ENCODE measurements at regions not wholly inside any gene's neighbourhood (a gene's known extent, or its start where the extent isn't known, plus 50 kb on each side); places are given as distances from the start of the nearest gene placed in this dataset.
"Not testable (repeated sequence)": the region's sequence is repeated elsewhere in the genome, so short reads cannot be mapped to it uniquely, and the experiment has no call there.

DNA sequence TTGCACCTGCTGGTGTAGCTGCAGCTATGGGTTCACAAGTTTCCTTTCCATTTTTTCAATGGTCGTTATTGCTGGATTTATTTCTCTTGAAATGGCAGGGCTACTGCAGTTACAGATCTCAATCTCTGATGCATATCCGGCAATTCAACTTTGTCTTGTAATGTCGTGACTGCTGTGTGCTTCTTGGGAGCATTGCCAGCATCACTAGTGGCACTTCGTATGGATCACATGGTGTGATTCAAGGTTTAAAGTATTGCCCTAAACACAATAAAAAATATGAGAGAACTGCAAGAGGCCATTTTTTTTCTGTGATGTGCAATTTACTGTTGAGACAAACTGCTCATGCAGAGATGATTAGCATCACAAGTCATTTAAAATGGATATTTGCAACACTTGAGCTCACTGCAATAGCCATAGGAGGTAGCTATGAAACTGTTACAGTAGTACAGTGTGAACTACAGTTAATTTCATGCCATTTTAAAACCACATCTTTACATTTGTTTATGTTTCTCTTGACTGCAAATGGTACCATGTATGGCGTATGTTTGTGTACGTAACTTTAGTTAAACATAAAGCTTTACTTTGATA is 217.4 kb upstream of the PDE3A start:
- Histone ChIP-seq H3K4me1 (ENCODE audit: control insufficient read depth in 3 of 3, insufficient read depth in 3 of 3, low read length in 3 of 3) (no peaks in the 10 kb centered on the region), H3K9me3 (ENCODE audit: control insufficient read depth in 3 of 3, low read length in 3 of 3) (no peaks in the 10 kb centered on the region), H3K4me3 (ENCODE audit: low read length in 3 of 3) (no peak overlapping the region), H3K36me3 (ENCODE audit: control insufficient read depth in 3 of 3, insufficient read depth in 3 of 3, low read length in 3 of 3) (no peaks in the 10 kb centered on the region), H3K27ac (ENCODE audit: low read depth, low read length) (no peak overlapping the region), H3K27me3 (ENCODE audit: control insufficient read depth in 3 of 3, insufficient read depth in 3 of 3, low read length in 3 of 3) (no peaks in the 10 kb centered on the region), H3K9ac (ENCODE audit: low read depth in 1 of 3, low read length in 3 of 3) (no peak overlapping the region)

GRCh38 chr12:20154052-20154451 is 214.3 kb upstream of the PDE3A start:
- Histone ChIP-seq H3K9me3 (ENCODE audit: control insufficient read depth in 3 of 3, low read length in 3 of 3) (no peaks in the 10 kb centered on the region), H3K4me1 (ENCODE audit: control insufficient read depth in 3 of 3, insufficient read depth in 3 of 3, low read length in 3 of 3) (no peaks in the 10 kb centered on the region), H3K36me3 (ENCODE audit: control insufficient read depth in 3 of 3, insufficient read depth in 3 of 3, low read length in 3 of 3) (no peaks in the 10 kb centered on the region), H3K4me3 (ENCODE audit: low read length in 3 of 3) (no peak overlapping the region), H3K9ac (ENCODE audit: low read depth in 1 of 3, low read length in 3 of 3) (no peak overlapping the region), H3K27ac (ENCODE audit: low read depth, low read length) (no peak overlapping the region), H3K27me3 (ENCODE audit: control insufficient read depth in 3 of 3, insufficient read depth in 3 of 3, low read length in 3 of 3) (no peaks in the 10 kb centered on the region)

DNA sequence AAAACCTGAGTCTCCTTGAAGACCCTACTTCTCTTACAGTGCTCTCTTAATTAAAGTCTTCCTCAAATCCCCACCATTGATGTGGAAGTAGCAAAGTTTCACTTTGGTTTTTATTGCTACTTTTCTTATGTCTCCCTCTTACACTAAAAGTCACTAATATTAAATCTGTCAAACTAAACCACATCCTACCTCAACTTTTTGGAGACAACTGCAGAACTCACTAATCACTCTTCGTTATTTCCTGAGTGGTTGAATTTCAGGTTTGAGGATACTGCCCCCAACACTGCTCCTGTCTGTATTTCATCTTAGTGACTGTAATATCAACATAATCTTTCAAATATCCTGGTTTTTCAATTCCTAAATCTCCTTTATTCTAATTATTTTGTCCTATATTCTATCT is 213.0 kb upstream of the PDE3A start:
- no peaks in the 10 kb centered on the region for H3K4me1 ChIP-seq (ENCODE audit: control insufficient read depth in 3 of 3, insufficient read depth in 3 of 3, low read length in 3 of 3)
- H3K9me3 ChIP-seq (ENCODE audit: control insufficient read depth in 3 of 3, low read length in 3 of 3), result no peaks in the 10 kb centered on the region
- H3K27me3 ChIP-seq (ENCODE audit: control insufficient read depth in 3 of 3, insufficient read depth in 3 of 3, low read length in 3 of 3), result no peaks in the 10 kb centered on the region
- H3K4me3 ChIP-seq (ENCODE audit: low read length in 3 of 3), result no peak overlapping the region
- no peak overlapping the region for H3K9ac ChIP-seq (ENCODE audit: low read depth in 1 of 3, low read length in 3 of 3)
- no peaks in the 10 kb centered on the region for H3K36me3 ChIP-seq (ENCODE audit: control insufficient read depth in 3 of 3, insufficient read depth in 3 of 3, low read length in 3 of 3)
- no peak overlapping the region for H3K27ac ChIP-seq (ENCODE audit: low read depth, low read length)

DNA sequence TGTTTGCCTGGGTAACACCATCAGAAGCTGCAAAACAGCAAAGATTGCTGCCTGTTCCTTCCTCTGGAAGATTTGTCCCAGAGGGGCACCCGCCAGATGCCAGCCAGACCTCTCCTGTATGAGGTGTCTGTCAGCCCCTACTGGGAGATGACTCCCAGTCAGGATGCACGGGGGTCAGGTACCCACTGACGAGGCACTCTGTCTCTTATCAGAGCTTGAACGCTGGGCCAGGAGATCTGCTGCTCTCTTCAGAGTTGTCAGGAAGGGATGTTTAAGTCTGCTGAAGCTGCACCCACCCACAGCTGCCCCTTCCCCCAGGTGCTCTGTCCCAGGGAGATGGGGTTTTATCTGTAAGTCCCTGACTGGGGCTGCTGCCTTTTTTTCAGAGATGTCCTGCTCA is 207.4 kb upstream of the PDE3A start:
- H3K9ac ChIP-seq (ENCODE audit: low read depth in 1 of 3, low read length in 3 of 3); H3K4me1 ChIP-seq (ENCODE audit: control insufficient read depth in 3 of 3, insufficient read depth in 3 of 3, low read length in 3 of 3); H3K36me3 ChIP-seq (ENCODE audit: control insufficient read depth in 3 of 3, insufficient read depth in 3 of 3, low read length in 3 of 3); H3K27ac ChIP-seq (ENCODE audit: low read depth, low read length); H3K9me3 ChIP-seq (ENCODE audit: control insufficient read depth in 3 of 3, low read length in 3 of 3); H3K4me3 ChIP-seq (ENCODE audit: low read length in 3 of 3); H3K27me3 ChIP-seq (ENCODE audit: control insufficient read depth in 3 of 3, insufficient read depth in 3 of 3, low read length in 3 of 3): not testable (repeated sequence)

DNA sequence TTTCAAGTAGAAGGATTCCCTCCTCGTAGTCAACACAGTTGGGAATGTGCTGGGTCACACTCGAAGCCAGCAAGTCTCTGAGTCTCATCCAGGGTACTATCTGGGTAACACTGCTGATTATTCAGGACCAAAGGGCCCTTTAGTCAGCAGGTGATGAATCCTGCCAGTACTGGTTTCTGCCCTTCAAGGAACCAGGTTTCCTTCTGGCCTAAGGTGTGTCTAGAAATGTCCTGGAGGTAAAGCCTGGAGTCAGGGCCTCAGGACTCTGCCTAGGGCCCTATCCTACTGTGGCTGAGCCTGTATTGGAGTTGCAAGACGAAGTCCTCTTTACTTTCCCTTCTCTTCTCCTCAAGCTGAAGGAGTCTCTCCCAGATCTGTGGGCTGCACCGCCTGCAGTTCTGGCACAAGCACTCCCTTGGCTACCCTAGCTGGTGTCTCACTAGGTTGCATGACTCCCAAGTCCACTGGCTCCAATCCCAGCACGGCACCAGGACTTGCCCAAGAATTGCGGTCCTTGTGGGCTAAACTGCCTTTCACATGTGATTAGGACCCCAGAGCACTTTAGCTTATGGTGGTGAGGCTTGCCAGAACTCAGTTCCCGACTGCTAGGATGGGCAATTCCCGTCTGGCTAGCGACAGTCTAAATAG is 193.7 kb upstream of the PDE3A start:
- Histone ChIP-seq H3K27ac (ENCODE audit: low read depth, low read length) (no peak overlapping the region), H3K9ac (ENCODE audit: low read depth in 1 of 3, low read length in 3 of 3) (no peak overlapping the region), H3K4me3 (ENCODE audit: low read length in 3 of 3) (no peak overlapping the region), H3K4me1 (ENCODE audit: control insufficient read depth in 3 of 3, insufficient read depth in 3 of 3, low read length in 3 of 3) (no peaks in the 10 kb centered on the region), H3K27me3 (ENCODE audit: control insufficient read depth in 3 of 3, insufficient read depth in 3 of 3, low read length in 3 of 3) (no peaks in the 10 kb centered on the region), H3K36me3 (ENCODE audit: control insufficient read depth in 3 of 3, insufficient read depth in 3 of 3, low read length in 3 of 3) (no peaks in the 10 kb centered on the region), H3K9me3 (ENCODE audit: control insufficient read depth in 3 of 3, low read length in 3 of 3) (no peaks in the 10 kb centered on the region)

DNA sequence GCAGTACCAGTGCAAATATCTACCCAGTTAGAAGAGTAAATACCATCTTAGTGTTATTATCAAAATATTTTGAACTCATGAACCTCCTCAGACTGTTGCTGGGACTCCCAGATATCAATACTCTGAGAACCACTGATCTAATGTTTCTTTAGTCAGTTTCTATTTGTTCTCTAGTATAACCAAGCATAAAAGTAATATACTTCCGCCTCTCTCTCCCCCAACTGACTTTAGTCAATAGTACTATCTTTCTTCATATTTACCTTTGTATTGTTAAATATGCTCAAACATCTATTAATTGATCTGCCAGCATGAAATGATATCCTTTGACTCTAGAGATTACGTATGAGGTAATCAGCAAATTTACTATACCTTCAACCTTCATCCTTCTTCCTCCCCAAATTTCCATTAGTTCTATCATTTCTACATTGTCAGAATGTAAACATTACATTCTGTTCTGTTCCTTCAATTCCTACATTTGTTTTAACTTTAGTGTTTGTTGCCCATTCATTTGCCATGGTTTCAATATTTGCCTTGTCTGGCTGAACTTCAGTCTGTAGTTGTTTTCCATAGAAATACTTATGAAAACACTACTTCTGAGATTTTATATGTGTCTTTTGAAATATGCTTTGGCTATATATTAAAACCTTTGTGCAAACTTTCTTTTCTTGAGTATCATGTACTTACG is 192.5 kb upstream of the PDE3A start:
- H3K9me3 ChIP-seq (ENCODE audit: control insufficient read depth in 3 of 3, low read length in 3 of 3), result no peaks in the 10 kb centered on the region
- no peaks in the 10 kb centered on the region for H3K4me1 ChIP-seq (ENCODE audit: control insufficient read depth in 3 of 3, insufficient read depth in 3 of 3, low read length in 3 of 3)
- no peak overlapping the region for H3K4me3 ChIP-seq (ENCODE audit: low read length in 3 of 3)
- H3K27ac ChIP-seq (ENCODE audit: low read depth, low read length), result no peak overlapping the region
- H3K27me3 ChIP-seq (ENCODE audit: control insufficient read depth in 3 of 3, insufficient read depth in 3 of 3, low read length in 3 of 3), result no peaks in the 10 kb centered on the region
- no peaks in the 10 kb centered on the region for H3K36me3 ChIP-seq (ENCODE audit: control insufficient read depth in 3 of 3, insufficient read depth in 3 of 3, low read length in 3 of 3)
- no peak overlapping the region for H3K9ac ChIP-seq (ENCODE audit: low read depth in 1 of 3, low read length in 3 of 3)

DNA sequence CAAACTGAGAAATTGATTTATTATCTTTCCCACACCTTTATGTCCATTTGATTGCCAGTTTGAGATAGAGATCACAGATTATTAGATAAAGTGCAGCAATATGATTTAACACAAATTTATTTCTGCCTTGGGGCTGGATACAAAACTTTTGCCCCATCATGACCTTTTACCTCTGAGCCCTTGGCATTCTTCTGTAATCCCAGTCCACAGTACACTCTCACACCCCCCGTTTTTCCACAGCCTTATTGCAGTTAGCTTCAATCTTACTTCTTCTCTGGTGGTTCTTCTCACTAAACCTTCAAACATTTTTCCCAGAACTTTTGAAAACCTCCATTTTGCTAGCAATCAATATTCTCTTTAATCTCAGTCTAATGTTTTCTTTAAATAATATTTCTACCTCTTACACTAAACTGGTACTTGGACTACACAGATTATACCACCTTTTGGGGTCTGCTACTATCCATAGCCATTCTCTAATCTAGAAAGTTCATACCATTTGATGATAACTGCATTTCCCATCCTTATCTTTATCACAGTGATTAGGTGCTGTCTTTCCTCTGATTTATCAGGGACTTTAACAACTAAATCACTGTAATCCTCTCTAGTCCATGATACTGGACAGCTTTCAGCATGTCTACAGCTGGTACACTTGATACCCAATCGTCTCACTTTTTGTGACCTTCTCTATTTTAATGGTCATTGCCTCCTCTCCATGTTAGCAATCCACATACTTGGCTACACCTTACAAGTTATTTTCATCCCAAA is 186.7 kb upstream of the PDE3A start:
- Histone ChIP-seq H3K9ac (ENCODE audit: low read depth in 1 of 3, low read length in 3 of 3) (no peak overlapping the region), H3K9me3 (ENCODE audit: control insufficient read depth in 3 of 3, low read length in 3 of 3) (no peaks in the 10 kb centered on the region), H3K4me3 (ENCODE audit: low read length in 3 of 3) (no peak overlapping the region), H3K27ac (ENCODE audit: low read depth, low read length) (no peak overlapping the region), H3K36me3 (ENCODE audit: control insufficient read depth in 3 of 3, insufficient read depth in 3 of 3, low read length in 3 of 3) (no peaks in the 10 kb centered on the region), H3K4me1 (ENCODE audit: control insufficient read depth in 3 of 3, insufficient read depth in 3 of 3, low read length in 3 of 3) (no peaks in the 10 kb centered on the region), H3K27me3 (ENCODE audit: control insufficient read depth in 3 of 3, insufficient read depth in 3 of 3, low read length in 3 of 3) (no peaks in the 10 kb centered on the region)

GRCh38 chr12:20183563-20183962 is 184.8 kb upstream of the PDE3A start:
- Histone ChIP-seq H3K36me3 (ENCODE audit: control insufficient read depth in 3 of 3, insufficient read depth in 3 of 3, low read length in 3 of 3) (no peaks in the 10 kb centered on the region), H3K9me3 (ENCODE audit: control insufficient read depth in 3 of 3, low read length in 3 of 3) (no peaks in the 10 kb centered on the region), H3K9ac (ENCODE audit: low read depth in 1 of 3, low read length in 3 of 3) (no peak overlapping the region), H3K4me3 (ENCODE audit: low read length in 3 of 3) (no peak overlapping the region), H3K4me1 (ENCODE audit: control insufficient read depth in 3 of 3, insufficient read depth in 3 of 3, low read length in 3 of 3) (no peaks in the 10 kb centered on the region), H3K27me3 (ENCODE audit: control insufficient read depth in 3 of 3, insufficient read depth in 3 of 3, low read length in 3 of 3) (no peaks in the 10 kb centered on the region), H3K27ac (ENCODE audit: low read depth, low read length) (no peak overlapping the region)

GRCh38 chr12:20184514-20184913 is 183.8 kb upstream of the PDE3A start:
- H3K9me3 ChIP-seq (ENCODE audit: control insufficient read depth in 3 of 3, low read length in 3 of 3), result no peaks in the 10 kb centered on the region
- H3K27ac ChIP-seq (ENCODE audit: low read depth, low read length), result no peak overlapping the region
- no peaks in the 10 kb centered on the region for H3K36me3 ChIP-seq (ENCODE audit: control insufficient read depth in 3 of 3, insufficient read depth in 3 of 3, low read length in 3 of 3)
- no peak overlapping the region for H3K9ac ChIP-seq (ENCODE audit: low read depth in 1 of 3, low read length in 3 of 3)
- no peak overlapping the region for H3K4me3 ChIP-seq (ENCODE audit: low read length in 3 of 3)
- no peaks in the 10 kb centered on the region for H3K27me3 ChIP-seq (ENCODE audit: control insufficient read depth in 3 of 3, insufficient read depth in 3 of 3, low read length in 3 of 3)
- H3K4me1 ChIP-seq (ENCODE audit: control insufficient read depth in 3 of 3, insufficient read depth in 3 of 3, low read length in 3 of 3), result no peaks in the 10 kb centered on the region

DNA sequence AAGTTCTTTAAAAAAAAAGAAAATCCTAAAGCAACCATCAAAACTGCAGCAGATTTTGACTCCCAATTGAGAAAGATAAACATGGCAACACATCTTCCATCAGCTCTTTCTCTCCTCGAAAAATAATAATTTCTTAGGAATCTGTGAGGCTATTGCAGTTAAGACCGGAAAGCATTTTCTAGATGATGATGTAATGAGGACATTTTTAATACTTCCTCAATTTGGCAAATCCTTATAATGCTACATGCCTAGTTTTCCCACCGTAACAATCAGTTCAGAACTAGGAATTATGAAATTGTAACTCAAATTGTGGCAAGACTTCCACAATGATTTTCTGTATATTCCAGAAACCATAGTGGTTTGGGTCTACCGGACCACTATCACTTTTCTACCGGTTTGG is 180.9 kb upstream of the PDE3A start:
- Histone ChIP-seq H3K27ac (ENCODE audit: low read depth, low read length) (no peak overlapping the region), H3K4me1 (ENCODE audit: control insufficient read depth in 3 of 3, insufficient read depth in 3 of 3, low read length in 3 of 3) (no peaks in the 10 kb centered on the region), H3K36me3 (ENCODE audit: control insufficient read depth in 3 of 3, insufficient read depth in 3 of 3, low read length in 3 of 3) (no peaks in the 10 kb centered on the region), H3K9me3 (ENCODE audit: control insufficient read depth in 3 of 3, low read length in 3 of 3) (no peaks in the 10 kb centered on the region), H3K4me3 (ENCODE audit: low read length in 3 of 3) (no peak overlapping the region), H3K9ac (ENCODE audit: low read depth in 1 of 3, low read length in 3 of 3) (no peak overlapping the region), H3K27me3 (ENCODE audit: control insufficient read depth in 3 of 3, insufficient read depth in 3 of 3, low read length in 3 of 3) (no peaks in the 10 kb centered on the region)

Data from skeletal muscle tissue (tissue), 3 donors.